WTC11 (cell line): ENCODE measurements at regions not wholly inside any gene's neighbourhood (a gene's known extent, or its start where the extent isn't known, plus 50 kb on each side); places are given as distances from the start of the nearest gene placed in this dataset.

Experiments
- CTCF ChIP-seq: fragments of 200-600 bp; IDR thresholded peaks from 2 replicates; pipeline ENCODE4 v1.8.0; 2022; ENCODE audit warnings: antibody characterized with exemption
- ETV6 ChIP-seq: sonication (generic); formaldehyde crosslinking; IDR thresholded peaks from 2 replicates; pipeline ENCODE4 v1.8.1; 2022; ENCODE audit warnings: mild to moderate bottlenecking, missing genetic modification reagents
- FOXJ3 ChIP-seq: sonication (generic); formaldehyde crosslinking; IDR thresholded peaks from 2 replicates; pipeline ENCODE4 v1.9.0; 2021; ENCODE audit warnings: missing genetic modification reagents, mild to moderate bottlenecking, borderline replicate concordance

DNA sequence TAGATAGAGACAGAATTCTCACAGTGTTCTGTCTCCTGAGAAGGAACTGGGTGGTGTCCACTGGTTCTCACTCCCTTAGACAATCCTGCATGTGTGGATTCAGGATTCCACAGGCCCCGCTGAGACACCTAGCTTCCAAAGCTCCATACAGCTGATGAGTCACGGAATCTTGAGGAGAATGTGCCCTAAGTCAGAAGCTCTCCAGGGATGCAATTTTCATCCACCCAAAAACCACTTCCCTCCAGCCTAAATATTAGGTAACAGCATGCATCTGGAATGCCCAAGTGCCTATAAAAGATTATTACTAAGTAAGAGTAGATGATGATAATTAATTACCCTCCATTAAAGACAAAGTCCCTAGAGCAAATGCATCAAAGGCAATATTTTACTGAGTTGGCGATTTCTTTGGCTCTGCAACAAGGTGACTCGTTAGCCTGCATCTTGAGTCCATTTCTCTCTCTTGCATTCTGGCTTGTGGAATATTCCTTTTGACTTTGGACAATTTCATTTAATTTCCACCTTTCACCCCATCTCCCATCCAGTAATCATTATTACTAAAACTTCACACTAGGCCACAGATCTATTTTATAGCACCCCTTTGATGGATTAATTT lies 475.1 kb downstream of the TNS1 start:
- TF ChIP-seq CTCF: no peak
- no peak for TF ChIP-seq FOXJ3 (CRISPR knock-in tag)
- no peak for TF ChIP-seq ETV6
